ENCODE measurements at regions not wholly inside any gene's neighbourhood (a gene's known extent, or its start where the extent isn't known, plus 50 kb on each side); places are given as distances from the start of the nearest gene placed in this dataset.

- H2AFZ ChIP-seq (ENCODE audit: low read length) = no peak overlapping the region
Observed at GRCh38 chr13:20349564-20350381, 117.7 kb upstream of the GJB6 start.

More at GRCh38 chr13:20349564-20350381, 117.7 kb upstream of the GJB6 start:
- H3K4ac ChIP-seq (ENCODE audit: low read depth, low read length) = no peak overlapping the region
- no peak for TF ChIP-seq CTCF (conservative IDR thresholded peaks at IDR 0.05)
- H3K4me1 ChIP-seq (ENCODE audit: insufficient read depth, low read length) = no peaks in the 10 kb centered on the region
- Mint-ChIP-seq H3K4me1 (peaks cover 16 to 22% of the 10 kb centered on the region in 2 experiments), H3K9me3 (peaks cover 0 to 4% of the 10 kb centered on the region in 2 experiments; a peak in 2 of 5 replicates), H3K36me3 (ENCODE audit: insufficient read depth in 1 of 3, low read depth in 3 of 3) (no peaks in the 10 kb centered on the region), H3K27ac (no peak overlapping the region; a peak in 1 of 7 replicates), H3K4me3 (no peak overlapping the region), H3K27me3 (ENCODE audit: low read depth) (peaks cover 9% of the 10 kb centered on the region)
- H2BK15ac ChIP-seq (ENCODE audit: low read depth, low read length) = no peak overlapping the region
- no peak overlapping the region for H2AK5ac ChIP-seq (ENCODE audit: insufficient read length, low read length)
- no peak overlapping the region for H4K5ac ChIP-seq (ENCODE audit: insufficient read length, low read depth, low read length)
- no peaks in the 10 kb centered on the region for H3K79me2 ChIP-seq (ENCODE audit: insufficient read depth, low read length)
- no peak overlapping the region for H3K4me2 ChIP-seq (ENCODE audit: insufficient read depth, insufficient read length, low read length)
- H2BK20ac ChIP-seq (ENCODE audit: low read depth, low read length, poor library complexity, severe bottlenecking) = no peak overlapping the region
- no peak for DNase-seq
- no peak overlapping the region for H3K23ac ChIP-seq (ENCODE audit: insufficient read length, low read depth, low read length)
- no CpG with 5 or more reads among the region's 17 CpGs for WGBS (ENCODE audit: extremely low coverage, insufficient read length, low lambda C conversion rate)
- H3K9ac ChIP-seq (ENCODE audit: extremely low read depth, insufficient read length, low read length) = no peak overlapping the region
- H4K91ac ChIP-seq (ENCODE audit: insufficient read length, low read depth, low read length) = no peak overlapping the region
- no peak overlapping the region for H3K14ac ChIP-seq (ENCODE audit: insufficient read depth, low read length)
- no peaks in the 10 kb centered on the region for H3K23me2 ChIP-seq (ENCODE audit: insufficient read length, low read depth, low read length, poor library complexity, severe bottlenecking)
- no peak overlapping the region for H4K8ac ChIP-seq (replicated peaks; ENCODE audit: insufficient read length, low read depth, low read length)
- no peak overlapping the region for H3K27ac ChIP-seq (ENCODE audit: insufficient read length, low read depth, low read length)
- H4K20me1 ChIP-seq (ENCODE audit: control insufficient read depth, insufficient read depth, insufficient read length) = no peaks in the 10 kb centered on the region
- H3K18ac ChIP-seq (ENCODE audit: insufficient read length, low read depth, low read length) = no peak overlapping the region
- no peaks in the 10 kb centered on the region for H3K9me3 ChIP-seq (ENCODE audit: control insufficient read depth, low read depth, low read length)
- H3K27me3 ChIP-seq (ENCODE audit: insufficient read depth, low read length) = no peaks in the 10 kb centered on the region
- no peaks in the 10 kb centered on the region for H3K79me1 ChIP-seq (ENCODE audit: insufficient read depth, low read depth, low read length, poor library complexity, severe bottlenecking)
- no peak overlapping the region for H3T11ph ChIP-seq (ENCODE audit: low read length)
- H2BK5ac ChIP-seq (ENCODE audit: insufficient read length, low read length) = no peak overlapping the region
- no peak overlapping the region for H2BK120ac ChIP-seq (ENCODE audit: low read depth, low read length, poor library complexity, severe bottlenecking)
- H3K56ac ChIP-seq (ENCODE audit: insufficient read length, low read depth, low read length) = no peak overlapping the region
- no peak overlapping the region for H2BK12ac ChIP-seq (ENCODE audit: insufficient read length, low read depth, low read length)
